Smooth muscle cell of the brain vasculature (primary cell): ENCODE measurements at regions not wholly inside any gene's neighbourhood (a gene's known extent, or its start where the extent isn't known, plus 50 kb on each side); places are given as distances from the start of the nearest gene placed in this dataset.

Experiments used
- DNase-seq: peaks from one replicate; pipeline ENCODE4 v3.0.0-alpha.2; 2012; ENCODE audit warnings: low read depth, low spot score

- no peak for DNase-seq
These were observed 1892.4 kb downstream of the NCAM2 start for GRCh38 chr21:22890656-22891055.

GRCh38 chr21:22892028-22892427 is 1893.8 kb downstream of the NCAM2 start:
- no peak for DNase-seq

- DNase-seq, result no peak
These were observed 1894.5 kb downstream of the NCAM2 start for GRCh38 chr21:22892740-22893139.

DNA sequence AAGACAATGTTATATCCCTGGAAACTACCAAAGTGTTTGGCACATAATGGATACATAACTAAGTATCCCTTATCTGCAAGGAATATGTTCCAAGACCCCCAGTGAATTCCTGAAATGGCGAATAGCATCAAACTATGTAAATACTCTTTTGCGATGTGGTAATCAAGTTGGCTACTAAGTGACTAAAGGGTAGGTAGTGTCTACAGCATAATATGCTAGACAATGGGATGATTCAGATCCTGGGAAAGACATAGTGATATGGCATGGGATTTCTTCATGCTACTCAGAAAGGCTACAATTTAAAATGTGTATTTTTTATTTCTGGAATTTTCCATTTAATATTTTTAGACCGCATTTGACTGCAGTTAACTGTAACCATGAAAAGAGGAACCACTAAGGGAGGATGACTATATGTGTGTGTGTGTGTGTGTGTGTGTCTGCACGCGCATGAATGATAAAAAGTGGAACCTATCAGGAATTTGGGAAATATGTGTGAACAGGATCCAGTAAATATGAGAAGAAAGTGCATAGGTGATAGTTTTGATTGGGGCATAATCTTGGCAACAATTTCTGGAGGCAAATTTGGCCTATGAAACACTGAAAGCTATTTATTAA is 1899.9 kb downstream of the NCAM2 start:
- DNase-seq, result no peak

DNA sequence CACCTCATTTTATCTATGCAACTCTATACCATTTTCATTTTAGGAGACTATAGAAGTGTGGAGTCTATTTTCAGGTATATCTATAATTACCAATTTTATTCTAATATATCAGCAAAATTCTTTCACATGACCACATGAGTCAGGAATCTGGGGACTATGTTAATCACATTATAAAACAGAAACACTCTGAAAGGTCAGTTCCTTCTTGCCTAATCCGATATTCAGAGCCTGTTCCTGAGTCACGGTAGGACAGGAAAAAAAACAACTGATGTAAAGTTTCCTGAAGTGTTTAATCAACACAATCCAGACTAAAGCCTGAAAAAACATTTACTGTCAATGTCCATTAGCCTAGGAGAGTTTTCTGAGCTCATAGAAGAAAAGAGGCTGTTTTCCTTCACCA is 1902.3 kb downstream of the NCAM2 start:
- no peak for DNase-seq

DNA sequence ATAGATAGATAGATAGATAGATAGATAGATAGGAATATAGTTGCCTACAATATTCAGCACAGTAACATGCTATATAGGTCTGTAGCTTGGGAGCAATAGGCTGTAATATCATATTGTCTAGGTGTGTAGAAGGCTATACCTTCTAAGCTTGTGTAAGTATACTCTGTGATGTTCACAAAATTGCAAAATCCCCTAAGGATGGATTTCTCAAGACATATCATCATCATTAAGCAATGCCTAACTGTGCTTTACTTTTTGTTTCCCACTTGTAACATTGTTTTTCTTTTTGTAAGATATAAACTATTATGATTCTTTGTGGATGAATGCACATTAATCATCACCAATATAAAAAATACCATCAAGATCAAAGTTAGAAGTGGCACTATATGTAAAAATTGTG is 1905.6 kb downstream of the NCAM2 start:
- DNase-seq, result no peak

DNA sequence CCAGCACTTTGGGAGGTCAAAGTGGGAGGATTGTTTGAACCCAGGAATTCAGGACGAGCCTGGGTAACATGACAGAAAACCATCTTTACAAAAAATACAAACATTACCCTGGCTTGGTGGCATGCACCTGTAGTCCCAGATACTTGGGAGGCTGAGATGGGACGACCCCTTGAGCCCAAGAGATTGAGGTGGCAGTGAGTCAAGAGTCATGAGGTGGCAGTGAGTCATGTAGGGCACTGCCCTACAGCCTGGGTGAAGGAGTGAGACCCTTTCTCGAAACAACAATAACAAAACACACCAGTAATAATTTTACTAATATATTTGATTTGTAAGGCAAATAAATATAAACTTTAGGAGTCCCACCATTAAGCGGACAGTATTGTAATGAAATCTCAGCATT is 1906.2 kb downstream of the NCAM2 start:
- no peak for DNase-seq

GRCh38 chr21:22925032-22925431 is 1926.8 kb downstream of the NCAM2 start:
- no peak for DNase-seq

DNA sequence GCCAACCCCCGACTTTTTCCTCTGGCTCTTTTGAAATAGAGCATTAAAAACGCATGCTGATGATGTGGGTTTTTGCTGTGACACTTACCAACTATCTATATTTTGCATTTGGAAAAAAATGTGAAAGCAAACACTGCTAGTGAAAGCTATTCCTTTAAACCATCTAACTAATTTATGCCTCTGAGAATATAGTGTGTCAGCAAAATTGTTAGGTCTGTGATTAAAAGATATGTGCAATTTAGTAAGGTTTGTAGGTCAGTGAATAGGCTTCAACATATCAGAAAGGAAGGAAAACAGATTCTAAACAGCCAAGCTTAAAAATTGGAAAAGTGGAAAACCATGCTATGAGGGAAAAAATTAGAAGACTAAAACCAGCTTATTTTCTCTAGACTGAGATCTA is 1929.3 kb downstream of the NCAM2 start:
- no peak for DNase-seq

DNA sequence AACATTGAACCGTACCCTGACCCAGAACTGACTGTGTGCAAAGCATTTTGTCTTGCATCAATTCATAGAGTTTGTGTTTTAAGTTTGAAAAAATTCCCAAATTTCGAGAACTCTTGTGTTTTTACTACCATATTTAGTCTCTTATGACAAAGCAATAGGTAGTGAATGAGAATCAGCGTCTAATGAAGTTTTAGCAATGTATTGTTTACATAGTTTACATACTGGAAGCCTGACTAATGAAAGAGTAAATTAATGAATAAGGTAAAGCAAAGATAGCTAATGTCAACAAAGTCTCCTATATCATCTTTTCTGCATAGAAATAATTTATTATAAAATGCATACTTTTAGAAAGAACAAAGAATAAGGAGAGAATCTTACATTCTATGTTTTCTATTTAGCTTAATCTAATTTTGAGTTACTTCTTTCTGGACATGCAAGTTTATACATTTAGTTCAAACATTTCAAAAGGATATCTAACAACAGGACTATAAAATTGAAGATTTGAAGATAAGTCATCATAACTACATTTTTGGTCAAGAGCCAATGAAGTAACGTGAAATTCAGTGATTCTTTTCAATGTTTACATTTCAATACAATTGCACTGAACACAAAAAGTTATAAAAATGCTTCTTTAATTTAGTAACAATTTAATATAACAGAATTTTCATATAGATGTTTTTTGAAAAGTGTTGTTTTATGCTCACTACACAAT is 1943.7 kb downstream of the NCAM2 start:
- DNase-seq, result no peak

GRCh38 chr21:22955559-22955958 is 1957.3 kb downstream of the NCAM2 start:
- DNase-seq, result no peak

- no peak for DNase-seq
These were observed 1963.0 kb downstream of the NCAM2 start for GRCh38 chr21:22961258-22961657.

GRCh38 chr21:22965455-22966135 is 1967.4 kb downstream of the NCAM2 start:
- DNase-seq, result no peak

DNA sequence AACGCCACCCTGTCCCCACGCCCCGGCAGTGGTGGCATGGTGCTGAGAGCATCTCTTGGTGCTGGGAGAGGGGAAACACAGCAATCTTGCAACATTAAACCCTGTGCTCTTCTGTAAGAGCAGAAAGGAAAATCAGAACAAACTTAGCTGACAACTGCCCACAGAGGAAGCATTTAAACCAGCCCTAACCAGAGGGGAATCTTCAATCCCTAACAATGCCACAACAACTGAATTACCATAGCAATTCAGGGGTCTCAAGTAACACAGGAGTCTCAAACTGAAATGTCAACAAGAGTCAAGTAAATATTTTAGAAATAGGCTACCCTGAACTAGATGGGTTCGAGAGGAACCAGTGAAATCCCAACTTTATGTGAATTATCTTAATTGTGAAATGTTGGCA is 1983.6 kb downstream of the NCAM2 start:
- no peak for DNase-seq

- no peak for DNase-seq
These were observed 1994.9 kb downstream of the NCAM2 start for GRCh38 chr21:22993144-22993543.

GRCh38 chr21:22993822-22994574 is 1995.8 kb downstream of the NCAM2 start:
- no peak for DNase-seq

GRCh38 chr21:23003951-23004350 is 2005.7 kb downstream of the NCAM2 start:
- no peak for DNase-seq

GRCh38 chr21:23008601-23009202 is 2010.5 kb downstream of the NCAM2 start:
- no peak for DNase-seq

GRCh38 chr21:23009360-23009759 is 2011.2 kb downstream of the NCAM2 start:
- no peak for DNase-seq

- DNase-seq, result no peak
These were observed 2015.8 kb downstream of the NCAM2 start for GRCh38 chr21:23014021-23014420.

DNA sequence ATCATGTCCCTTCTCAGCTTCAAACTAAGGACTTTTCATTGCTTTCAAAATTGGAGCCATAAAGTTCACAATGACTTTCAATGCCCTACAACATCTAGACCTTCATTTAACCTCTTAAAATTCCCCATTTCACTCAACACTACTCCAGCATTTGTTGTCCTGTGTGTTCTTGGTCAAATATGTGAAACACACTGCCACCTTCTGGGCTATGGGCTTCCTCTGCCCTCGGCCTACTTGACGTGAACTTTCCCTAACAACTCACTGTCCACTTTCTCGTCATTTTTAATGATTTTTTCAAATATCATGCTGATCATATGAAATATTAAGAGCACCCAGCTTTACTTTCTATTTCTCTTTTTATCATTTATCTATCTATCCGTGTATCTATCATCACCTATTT is 2018.4 kb downstream of the NCAM2 start:
- DNase-seq, result no peak

DNA sequence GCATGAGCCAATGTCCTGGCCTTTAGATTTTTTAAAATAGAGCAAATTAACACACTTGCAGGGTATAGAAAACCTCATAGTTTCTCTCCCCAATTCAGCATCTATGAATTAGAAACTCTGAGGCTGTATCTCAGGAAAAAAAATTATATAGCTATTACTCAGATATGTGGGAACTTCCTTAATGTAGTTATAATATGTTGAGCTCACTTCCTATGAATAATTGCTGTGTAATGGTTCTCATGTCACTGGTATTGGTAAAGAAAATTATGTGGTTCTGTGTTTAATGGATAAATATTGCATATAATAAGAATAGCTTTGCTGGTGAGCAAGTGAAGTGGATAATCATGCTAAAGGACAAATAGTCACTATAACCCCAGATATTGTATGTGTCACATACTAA is 2019.8 kb downstream of the NCAM2 start:
- DNase-seq, result no peak
